ENCODE measurements at regions not wholly inside any gene's neighbourhood (a gene's known extent, or its start where the extent isn't known, plus 50 kb on each side); places are given as distances from the start of the nearest gene placed in this dataset.

DNA sequence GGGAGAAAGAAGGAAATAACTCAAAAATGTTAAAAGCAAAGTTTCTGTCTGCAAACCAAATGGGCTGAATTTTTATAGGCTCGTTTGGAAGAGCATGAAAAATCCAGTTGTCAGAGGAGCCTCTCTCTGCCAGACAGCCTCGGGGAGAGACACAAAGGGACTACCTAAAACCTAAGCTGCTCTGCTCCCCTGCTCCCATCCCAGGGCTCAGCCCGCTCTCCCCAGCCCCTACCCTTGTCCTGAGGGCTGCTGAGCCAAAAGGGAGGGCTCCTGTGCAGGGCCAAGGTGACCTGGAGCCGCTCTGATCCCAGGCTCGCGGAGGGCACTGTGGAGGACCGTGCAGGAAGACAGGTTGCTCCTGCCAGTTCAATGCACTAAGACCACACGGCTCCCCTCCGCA lies 96.7 kb upstream of the UQCRFS1 start:
- CTCF ChIA-PET (ENCODE audit: partially characterized antibody) = interaction anchor here (0.6 to 1.5 kb wide), 9 partner anchors 12 to 220 kb away, joined by 3 to 6 read pairs (median 4); no protein-coding TSS in a partner anchor
- Histone ChIP-seq H3K79me2 (ENCODE audit: control insufficient read depth in 1 of 2, insufficient read depth in 2 of 2, low read length in 2 of 2) (no peaks in the 10 kb centered on the region), H2BK120ac (replicated peaks; ENCODE audit: low read depth, low read length) (no peak overlapping the region), H3K23me2 (ENCODE audit: low read depth, low read length) (peaks cover 1% of the 10 kb centered on the region; the same call in 1 of the 2 replicates), H4K8ac (ENCODE audit: extremely low read depth, insufficient read depth, low read length) (no peak overlapping the region), H3K9ac (replicated peaks in 1 of 4; ENCODE audit: extremely low read depth in 1 of 4, low read depth in 3 of 4, low read length in 3 of 4) (no peak overlapping the region), H3K36me3 (ENCODE audit: control insufficient read depth in 2 of 4, insufficient read depth in 4 of 4, low read length in 3 of 4) (no peaks in the 10 kb centered on the region), H4K5ac (ENCODE audit: insufficient read length, low read depth, low read length) (no peak overlapping the region), H3K27ac (ENCODE audit: low read depth, low read length) (no peak overlapping the region), H3K4me1 (replicated peaks in 1 of 4; ENCODE audit: control insufficient read depth in 3 of 4, insufficient read depth in 4 of 4, low read length in 3 of 4) (peaks cover 0 to 22% (median 10%) of the 10 kb centered on the region in 4 experiments; a peak in 5 of 7 replicates), H3K56ac (replicated peaks; ENCODE audit: insufficient read length, low read depth, low read length) (no peak overlapping the region), H4K91ac (replicated peaks; ENCODE audit: insufficient read length, low read length) (no peak overlapping the region), H3K4me2 (ENCODE audit: insufficient read depth in 1 of 2, low read depth in 2 of 2, low read length in 2 of 2) (peak overlapping the region; percentile 22 to 57; a peak in 3 of 4 replicates), H3K9me3 (ENCODE audit: insufficient read depth in 2 of 2, low read depth in 1 of 2, low read length in 1 of 2) (no peaks in the 10 kb centered on the region), H3K79me1 (ENCODE audit: low read depth, low read length) (no peaks in the 10 kb centered on the region), H3K14ac (ENCODE audit: insufficient read length) (no peak overlapping the region), H3K27me3 (replicated peaks in 1 of 4; ENCODE audit: control insufficient read depth in 3 of 4, extremely low read depth in 1 of 4, insufficient read depth in 3 of 4, low read length in 3 of 4) (peaks cover 0 to 5% (median 1%) of the 10 kb centered on the region in 4 experiments; a peak in 2 of 7 replicates), H3K18ac (ENCODE audit: extremely low read depth, low read length) (0 out of 2 replicates have a peak overlapping the region, but pooled peaks have one; percentile 48), H2BK12ac (ENCODE audit: low read depth, low read length) (0 out of 2 replicates have a peak overlapping the region, but pooled peaks have one; percentile 9), H3K4ac (replicated peaks; ENCODE audit: insufficient read length, low read depth, low read length) (peak overlapping the region; percentile 32), H3K4me3 (ENCODE audit: extremely low read depth in 1 of 4, insufficient read depth in 2 of 4, low read depth in 3 of 4, low read length in 4 of 4) (peak overlapping the region in 1 of 4 experiments; percentile 35; a peak in 1 of 8 replicates), H2AFZ (ENCODE audit: low read length) (no peak overlapping the region), H2BK15ac (ENCODE audit: low read length) (peak overlapping the region; percentile 72; the same call in 1 of the 2 replicates), H2BK5ac (ENCODE audit: low read depth, low read length) (peak overlapping the region; percentile 60; the same call in 1 of the 2 replicates), H2BK20ac (ENCODE audit: low read length) (peak overlapping the region; percentile 72; the same call in 1 of the 2 replicates), H2AK5ac (ENCODE audit: low read depth, low read length) (no peak overlapping the region; the same call in 1 of the 2 replicates), H3K23ac (ENCODE audit: insufficient read length) (no peak overlapping the region), H4K20me1 (replicated peaks in 1 of 2; ENCODE audit: control insufficient read depth in 1 of 2, insufficient read depth in 2 of 2, low read length in 2 of 2) (no peaks in the 10 kb centered on the region)
- FAIRE-seq (no peak), DNase-seq (ENCODE audit: low read depth in 1 of 2, low spot score in 2 of 2) (no peak)
- 56% methylated on average over 7 of the region's 9 CpGs; no CpG with 5 or more reads in 1 of the 2 experiments for WGBS, 2 experiments (ENCODE audit: extremely low coverage in 1 of 2, insufficient coverage in 1 of 2, insufficient read length in 1 of 2, insufficient replicate concordance in 2 of 2, low coverage in 1 of 2, low lambda C conversion rate in 2 of 2, missing lambda C conversion rate in 1 of 2)
- TF ChIP-seq CEBPB (IDR thresholded peaks at IDR 0.05; ENCODE audit: low read depth, low read length) (no peak), GABPA (IDR thresholded peaks at IDR 0.05; ENCODE audit: borderline replicate concordance, insufficient read depth, low read length) (no peak), SIX5 (IDR thresholded peaks at IDR 0.05; ENCODE audit: low read depth, low read length) (no peak), RAD21 (IDR thresholded peaks at IDR 0.05 in 1 of 2, conservative IDR thresholded peaks at IDR 0.05 in 1 of 2; ENCODE audit: low read depth in 2 of 2, low read length in 2 of 2) (no peak), NRF1 (IDR thresholded peaks at IDR 0.05; ENCODE audit: low read depth, low read length) (no peak), POLR2AphosphoS5 (IDR thresholded peaks at IDR 0.05; ENCODE audit: low read depth, low read length) (no peak)
- TF ChIP-seq, protein P1, sequence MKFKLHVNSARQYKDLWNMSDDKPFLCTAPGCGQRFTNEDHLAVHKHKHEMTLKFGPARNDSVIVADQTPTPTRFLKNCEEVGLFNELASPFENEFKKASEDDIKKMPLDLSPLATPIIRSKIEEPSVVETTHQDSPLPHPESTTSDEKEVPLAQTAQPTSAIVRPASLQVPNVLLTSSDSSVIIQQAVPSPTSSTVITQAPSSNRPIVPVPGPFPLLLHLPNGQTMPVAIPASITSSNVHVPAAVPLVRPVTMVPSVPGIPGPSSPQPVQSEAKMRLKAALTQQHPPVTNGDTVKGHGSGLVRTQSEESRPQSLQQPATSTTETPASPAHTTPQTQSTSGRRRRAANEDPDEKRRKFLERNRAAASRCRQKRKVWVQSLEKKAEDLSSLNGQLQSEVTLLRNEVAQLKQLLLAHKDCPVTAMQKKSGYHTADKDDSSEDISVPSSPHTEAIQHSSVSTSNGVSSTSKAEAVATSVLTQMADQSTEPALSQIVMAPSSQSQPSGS (IDR thresholded peaks at IDR 0.05; ENCODE audit: low read length) = no peak
- TF ChIP-seq, protein P2, sequence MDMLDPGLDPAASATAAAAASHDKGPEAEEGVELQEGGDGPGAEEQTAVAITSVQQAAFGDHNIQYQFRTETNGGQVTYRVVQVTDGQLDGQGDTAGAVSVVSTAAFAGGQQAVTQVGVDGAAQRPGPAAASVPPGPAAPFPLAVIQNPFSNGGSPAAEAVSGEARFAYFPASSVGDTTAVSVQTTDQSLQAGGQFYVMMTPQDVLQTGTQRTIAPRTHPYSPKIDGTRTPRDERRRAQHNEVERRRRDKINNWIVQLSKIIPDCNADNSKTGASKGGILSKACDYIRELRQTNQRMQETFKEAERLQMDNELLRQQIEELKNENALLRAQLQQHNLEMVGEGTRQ (IDR thresholded peaks at IDR 0.05; ENCODE audit: low read length) = no peak
- POLR2A ChIA-PET (ENCODE audit: partially characterized antibody) = interaction anchor here (1.0 to 1.5 kb wide), 2 partner anchors 14 to 71 kb away, joined by 3 read pairs; no protein-coding TSS in a partner anchor
